Liver (tissue), 8 donors: ENCODE measurements at regions not wholly inside any gene's neighbourhood (a gene's known extent, or its start where the extent isn't known, plus 50 kb on each side); places are given as distances from the start of the nearest gene placed in this dataset.

Experiments
- DNase-seq: peaks from one replicate; pipeline ENCODE4 v3.0.0-alpha.2; 2017; ENCODE audit warnings: low spot score
- H3K27ac ChIP-seq, 2 donors: one replicate each; pipeline ENCODE4 v1.7.0; 2013; ENCODE audit warnings: inconsistent platforms in 2 of 2, low read length in 2 of 2, control low read depth in 1 of 2, low read depth in 1 of 2, mild to moderate bottlenecking in 1 of 2
- H3K27me3 ChIP-seq, 4 donors: one replicate each; pipeline versions ENCODE4 v1.6.1 to v1.7.0; 2013; ENCODE audit warnings: low read length in 3 of 4, inconsistent platforms in 1 of 4, mild to moderate bottlenecking in 1 of 4, moderate library complexity in 1 of 4; ENCODE audit not compliant: control insufficient read depth in 4 of 4, insufficient read depth in 4 of 4
- H3K36me3 ChIP-seq, 4 donors: one replicate each; pipeline versions ENCODE4 v1.6.1 to v1.7.0; 2013; ENCODE audit warnings: low read length in 3 of 4, mild to moderate bottlenecking in 3 of 4, low read depth in 1 of 4, moderate library complexity in 1 of 4; ENCODE audit not compliant: control insufficient read depth in 4 of 4, insufficient read depth in 3 of 4
- H3K4me1 ChIP-seq, 4 donors: one replicate each; pipeline versions ENCODE4 v1.6.1 to v1.7.0; 2013; ENCODE audit warnings: low read length in 3 of 4, mild to moderate bottlenecking in 3 of 4, moderate library complexity in 1 of 4; ENCODE audit not compliant: control insufficient read depth in 4 of 4, insufficient read depth in 4 of 4
- H3K4me3 ChIP-seq, 3 donors: one replicate each; pipeline versions ENCODE4 v1.6.1 to v1.7.0; 2013; ENCODE audit warnings: low read length in 3 of 3, control low read depth in 1 of 3, low read depth in 1 of 3, mild to moderate bottlenecking in 1 of 3
- H3K9ac ChIP-seq, 2 donors: one replicate each; pipeline ENCODE4 v1.7.0; 2013; ENCODE audit warnings: low read length in 2 of 2, mild to moderate bottlenecking in 2 of 2, moderate library complexity in 2 of 2, control low read depth in 1 of 2, low read depth in 1 of 2
- H3K9me3 ChIP-seq, 4 donors: one replicate each; pipeline versions ENCODE4 v1.6.1 to v1.7.0; 2013; ENCODE audit warnings: low read length in 3 of 4; ENCODE audit not compliant: control insufficient read depth in 4 of 4
- EGR1 ChIP-seq, 2 donors: IDR thresholded peaks; 2 replicates each; pipeline ENCODE4 v1.6.1; 2016 to 2018; ENCODE audit warnings: antibody characterized with exemption in 2 of 2, low read depth in 2 of 2
- FOXA2 ChIP-seq: IDR thresholded peaks from 2 replicates; pipeline ENCODE4 v1.6.1; 2016; ENCODE audit warnings: antibody characterized with exemption
- GABPA ChIP-seq, 2 donors: IDR thresholded peaks in 1 of 2; conservative IDR thresholded peaks in 1 of 2; 2 replicates each; pipeline ENCODE4 v1.6.1; 2016; ENCODE audit warnings: antibody characterized with exemption in 2 of 2, mild to moderate bottlenecking in 1 of 2, moderate library complexity in 1 of 2
- HNF4A ChIP-seq, 2 donors: conservative IDR thresholded peaks; 2 replicates each; pipeline ENCODE4 v1.6.1; 2016; ENCODE audit warnings: antibody characterized with exemption in 2 of 2, mild to moderate bottlenecking in 2 of 2
- HNF4G ChIP-seq: IDR thresholded peaks from 2 replicates; pipeline ENCODE4 v1.6.1; 2016; ENCODE audit warnings: antibody characterized with exemption
- RAD21 ChIP-seq, 2 donors: IDR thresholded peaks; 2 replicates each; pipeline ENCODE4 v1.6.1; 2016; ENCODE audit warnings: antibody characterized with exemption in 2 of 2, mild to moderate bottlenecking in 2 of 2
- RXRA ChIP-seq, 2 donors: IDR thresholded peaks; 2 replicates each; pipeline ENCODE4 v1.6.1; 2017 to 2018; ENCODE audit warnings: antibody characterized with exemption in 2 of 2, mild to moderate bottlenecking in 1 of 2
- SP1 ChIP-seq: IDR thresholded peaks from 2 replicates; pipeline ENCODE4 v1.6.1; 2018; ENCODE audit warnings: antibody characterized with exemption, mild to moderate bottlenecking
- TAF1 ChIP-seq: conservative IDR thresholded peaks from 2 replicates; pipeline ENCODE4 v1.6.1; 2016; ENCODE audit warnings: antibody characterized with exemption, mild to moderate bottlenecking
- YY1 ChIP-seq: IDR thresholded peaks from 2 replicates; pipeline ENCODE4 v1.6.1; 2016; ENCODE audit warnings: antibody characterized with exemption, mild to moderate bottlenecking
- WGBS: extraction: QIAGEN DNeasy Blood & Tissue Kit; methylation state at CpG from one replicate; pipeline ENCODE4 v1.1.7; 2013; 5-methylcytosine and 5-hydroxymethylcytosine counted together
- TF ChIP-seq, protein P1 (sequence below): fragments of 150-350 bp; IDR thresholded peaks from 2 replicates; pipeline ENCODE4 v1.5.1; 2017; ENCODE audit warnings: improper control_type of control experiment, low read depth, low read length; ENCODE audit not compliant: missing input control
- TF ChIP-seq, protein P2 (sequence below): IDR thresholded peaks from 2 replicates; pipeline ENCODE4 v1.6.1; 2016; ENCODE audit warnings: antibody characterized with exemption
- TF ChIP-seq, protein P3 (sequence below): IDR thresholded peaks from 2 replicates; pipeline ENCODE4 v1.6.1; 2016; ENCODE audit warnings: antibody characterized with exemption
- TF ChIP-seq, protein P4 (sequence below): IDR thresholded peaks from 2 replicates; pipeline ENCODE4 v1.6.1; 2016; ENCODE audit warnings: antibody characterized with exemption, mild to moderate bottlenecking
- donor health status: healthy.
- donor health status: healthy.
- donor health status: healthy.
- donor health status: healthy.
- donor health status: healthy.

DNA sequence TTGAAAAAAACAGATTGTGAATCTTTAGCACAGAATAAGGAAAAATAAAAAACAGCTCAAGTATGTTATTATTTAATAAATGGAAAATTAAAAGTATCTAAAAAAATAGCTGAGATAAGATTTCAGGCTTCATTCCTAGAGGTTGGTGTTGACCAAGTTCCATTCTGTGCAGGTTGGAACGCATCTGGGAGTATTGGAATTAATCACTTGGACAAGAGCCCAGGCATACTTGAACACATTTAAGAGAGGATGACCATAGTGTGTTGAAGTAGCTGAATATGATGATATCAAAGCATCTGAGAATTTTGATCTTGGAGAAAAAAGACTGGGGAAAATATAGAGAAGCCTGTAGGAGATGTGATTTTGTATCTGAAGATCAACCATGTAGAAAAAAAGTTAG is 54.6 kb upstream of the VCX start:
- no peaks in the 10 kb centered on the region for H3K36me3 ChIP-seq
- WGBS = 35% methylated on average over 1 of the region's 1 CpG

DNA sequence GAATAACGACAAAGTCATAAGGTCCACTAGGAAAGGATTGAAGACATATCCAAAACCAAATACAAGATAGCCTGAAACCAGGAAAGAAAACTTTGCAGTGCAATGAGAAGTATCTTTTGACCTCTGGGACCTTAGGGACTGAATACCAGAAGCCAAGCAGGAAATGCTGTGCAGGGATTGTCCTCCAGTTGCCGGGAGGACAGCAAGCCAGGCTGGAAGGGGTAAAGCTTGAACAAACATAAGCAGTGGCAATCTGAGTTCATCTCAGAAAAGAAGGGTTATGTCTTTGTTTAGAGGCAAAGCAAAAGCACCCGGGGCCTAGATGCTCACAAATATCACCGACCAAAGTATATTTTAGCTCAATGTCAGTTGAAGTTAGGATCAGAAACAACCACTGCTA is 55.3 kb upstream of the VCX start:
- peaks cover 0 to 16% (median 4%) of the 10 kb centered on the region in 4 donors for H3K4me1 ChIP-seq
- no peak overlapping the region for H3K4me3 ChIP-seq
- no peak for DNase-seq
- WGBS = 19% methylated on average over 4 of the region's 4 CpGs
- H3K9me3 ChIP-seq = peaks cover 0 to 3% (median 1%) of the 10 kb centered on the region in 4 donors
- peak in 1 of 2 donors; percentile 6 for TF ChIP-seq RXRA (IDR thresholded peaks at IDR 0.05)
- TF ChIP-seq, protein P1, sequence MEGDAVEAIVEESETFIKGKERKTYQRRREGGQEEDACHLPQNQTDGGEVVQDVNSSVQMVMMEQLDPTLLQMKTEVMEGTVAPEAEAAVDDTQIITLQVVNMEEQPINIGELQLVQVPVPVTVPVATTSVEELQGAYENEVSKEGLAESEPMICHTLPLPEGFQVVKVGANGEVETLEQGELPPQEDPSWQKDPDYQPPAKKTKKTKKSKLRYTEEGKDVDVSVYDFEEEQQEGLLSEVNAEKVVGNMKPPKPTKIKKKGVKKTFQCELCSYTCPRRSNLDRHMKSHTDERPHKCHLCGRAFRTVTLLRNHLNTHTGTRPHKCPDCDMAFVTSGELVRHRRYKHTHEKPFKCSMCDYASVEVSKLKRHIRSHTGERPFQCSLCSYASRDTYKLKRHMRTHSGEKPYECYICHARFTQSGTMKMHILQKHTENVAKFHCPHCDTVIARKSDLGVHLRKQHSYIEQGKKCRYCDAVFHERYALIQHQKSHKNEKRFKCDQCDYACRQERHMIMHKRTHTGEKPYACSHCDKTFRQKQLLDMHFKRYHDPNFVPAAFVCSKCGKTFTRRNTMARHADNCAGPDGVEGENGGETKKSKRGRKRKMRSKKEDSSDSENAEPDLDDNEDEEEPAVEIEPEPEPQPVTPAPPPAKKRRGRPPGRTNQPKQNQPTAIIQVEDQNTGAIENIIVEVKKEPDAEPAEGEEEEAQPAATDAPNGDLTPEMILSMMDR = no peak
- no peak for TF ChIP-seq FOXA2
- peak in 1 of 2 donors; percentile 21 for TF ChIP-seq HNF4A (conservative IDR thresholded peaks at IDR 0.05)
- TF ChIP-seq YY1 = no peak
- TF ChIP-seq, protein P2, sequence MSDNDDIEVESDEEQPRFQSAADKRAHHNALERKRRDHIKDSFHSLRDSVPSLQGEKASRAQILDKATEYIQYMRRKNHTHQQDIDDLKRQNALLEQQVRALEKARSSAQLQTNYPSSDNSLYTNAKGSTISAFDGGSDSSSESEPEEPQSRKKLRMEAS = no peak
- H3K36me3 ChIP-seq = no peaks in the 10 kb centered on the region
- H3K27ac ChIP-seq = no peak overlapping the region
- no peaks in the 10 kb centered on the region for H3K27me3 ChIP-seq
- no peak overlapping the region for H3K9ac ChIP-seq

More for the DNA sequence above, 54.6 kb upstream of the VCX start:
- Histone ChIP-seq H3K4me3 (no peak overlapping the region), H3K4me1 (peaks cover 0 to 16% (median 4%) of the 10 kb centered on the region in 4 donors), H3K9ac (no peak overlapping the region), H3K27me3 (no peaks in the 10 kb centered on the region), H3K9me3 (peaks cover 0 to 3% (median 1%) of the 10 kb centered on the region in 4 donors), H3K27ac (no peak overlapping the region)
- no peak for TF ChIP-seq GABPA (IDR thresholded peaks at IDR 0.05 in 1 of 2, conservative IDR thresholded peaks at IDR 0.05 in 1 of 2)
- TF ChIP-seq TAF1 = no peak
- TF ChIP-seq SP1 = no peak
- no peak for TF ChIP-seq EGR1 (IDR thresholded peaks at IDR 0.05; ENCODE audit: low read depth in 2 of 2)
- TF ChIP-seq, protein P3, sequence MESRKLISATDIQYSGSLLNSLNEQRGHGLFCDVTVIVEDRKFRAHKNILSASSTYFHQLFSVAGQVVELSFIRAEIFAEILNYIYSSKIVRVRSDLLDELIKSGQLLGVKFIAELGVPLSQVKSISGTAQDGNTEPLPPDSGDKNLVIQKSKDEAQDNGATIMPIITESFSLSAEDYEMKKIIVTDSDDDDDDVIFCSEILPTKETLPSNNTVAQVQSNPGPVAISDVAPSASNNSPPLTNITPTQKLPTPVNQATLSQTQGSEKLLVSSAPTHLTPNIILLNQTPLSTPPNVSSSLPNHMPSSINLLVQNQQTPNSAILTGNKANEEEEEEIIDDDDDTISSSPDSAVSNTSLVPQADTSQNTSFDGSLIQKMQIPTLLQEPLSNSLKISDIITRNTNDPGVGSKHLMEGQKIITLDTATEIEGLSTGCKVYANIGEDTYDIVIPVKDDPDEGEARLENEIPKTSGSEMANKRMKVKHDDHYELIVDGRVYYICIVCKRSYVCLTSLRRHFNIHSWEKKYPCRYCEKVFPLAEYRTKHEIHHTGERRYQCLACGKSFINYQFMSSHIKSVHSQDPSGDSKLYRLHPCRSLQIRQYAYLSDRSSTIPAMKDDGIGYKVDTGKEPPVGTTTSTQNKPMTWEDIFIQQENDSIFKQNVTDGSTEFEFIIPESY = no peak
- TF ChIP-seq, protein P2 = no peak
- no peak for TF ChIP-seq YY1
- TF ChIP-seq, protein P4, sequence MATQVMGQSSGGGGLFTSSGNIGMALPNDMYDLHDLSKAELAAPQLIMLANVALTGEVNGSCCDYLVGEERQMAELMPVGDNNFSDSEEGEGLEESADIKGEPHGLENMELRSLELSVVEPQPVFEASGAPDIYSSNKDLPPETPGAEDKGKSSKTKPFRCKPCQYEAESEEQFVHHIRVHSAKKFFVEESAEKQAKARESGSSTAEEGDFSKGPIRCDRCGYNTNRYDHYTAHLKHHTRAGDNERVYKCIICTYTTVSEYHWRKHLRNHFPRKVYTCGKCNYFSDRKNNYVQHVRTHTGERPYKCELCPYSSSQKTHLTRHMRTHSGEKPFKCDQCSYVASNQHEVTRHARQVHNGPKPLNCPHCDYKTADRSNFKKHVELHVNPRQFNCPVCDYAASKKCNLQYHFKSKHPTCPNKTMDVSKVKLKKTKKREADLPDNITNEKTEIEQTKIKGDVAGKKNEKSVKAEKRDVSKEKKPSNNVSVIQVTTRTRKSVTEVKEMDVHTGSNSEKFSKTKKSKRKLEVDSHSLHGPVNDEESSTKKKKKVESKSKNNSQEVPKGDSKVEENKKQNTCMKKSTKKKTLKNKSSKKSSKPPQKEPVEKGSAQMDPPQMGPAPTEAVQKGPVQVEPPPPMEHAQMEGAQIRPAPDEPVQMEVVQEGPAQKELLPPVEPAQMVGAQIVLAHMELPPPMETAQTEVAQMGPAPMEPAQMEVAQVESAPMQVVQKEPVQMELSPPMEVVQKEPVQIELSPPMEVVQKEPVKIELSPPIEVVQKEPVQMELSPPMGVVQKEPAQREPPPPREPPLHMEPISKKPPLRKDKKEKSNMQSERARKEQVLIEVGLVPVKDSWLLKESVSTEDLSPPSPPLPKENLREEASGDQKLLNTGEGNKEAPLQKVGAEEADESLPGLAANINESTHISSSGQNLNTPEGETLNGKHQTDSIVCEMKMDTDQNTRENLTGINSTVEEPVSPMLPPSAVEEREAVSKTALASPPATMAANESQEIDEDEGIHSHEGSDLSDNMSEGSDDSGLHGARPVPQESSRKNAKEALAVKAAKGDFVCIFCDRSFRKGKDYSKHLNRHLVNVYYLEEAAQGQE = no peak
- TF ChIP-seq HNF4G = no peak
- TF ChIP-seq, protein P1 = no peak
- TF ChIP-seq HNF4A (conservative IDR thresholded peaks at IDR 0.05) = no peak
- TF ChIP-seq FOXA2 = no peak
- no peak for TF ChIP-seq RAD21 (IDR thresholded peaks at IDR 0.05)
- no peak for DNase-seq
